GM12878 (cell line): ENCODE measurements at regions not wholly inside any gene's neighbourhood (a gene's known extent, or its start where the extent isn't known, plus 50 kb on each side); places are given as distances from the start of the nearest gene placed in this dataset.

ENCODE experiments used
- BHLHE40 ChIP-seq, 2 experiments: fragments of 450-650 bp in 1 of 2; IDR thresholded peaks; 2 replicates each; pipeline ENCODE4 v1.6.1; 2011 to 2017; ENCODE audit warnings: low read depth in 2 of 2, borderline replicate concordance in 1 of 2, improper control_type of control experiment in 1 of 2, low read length in 1 of 2, mild to moderate bottlenecking in 1 of 2
- CHD1 ChIP-seq: IDR thresholded peaks from 2 replicates; pipeline ENCODE4 v1.6.1; 2012; ENCODE audit warnings: low read depth, low read length, improper control_type of control experiment
- CTCF ChIP-seq, 3 experiments: IDR thresholded peaks in 2 of 3; conservative IDR thresholded peaks in 1 of 3; 2 replicates each; pipeline ENCODE4 v1.5.1; 2011; ENCODE audit warnings: low read depth in 3 of 3, low read length in 3 of 3, mild to moderate bottlenecking in 3 of 3, control low read depth in 2 of 3, moderate library complexity in 2 of 3, inconsistent platforms in 1 of 3, mixed read lengths in 1 of 3; ENCODE audit not compliant: control insufficient read depth in 2 of 3, insufficient read depth in 1 of 3; ENCODE audit errors: extremely low read depth in 1 of 3
- HDAC6 ChIP-seq: fragments of 200-600 bp; sonication (generic); IDR thresholded peaks from one replicate; pipeline ENCODE4 v1.8.0; 2017; ENCODE audit warnings: antibody characterized with exemption; ENCODE audit not compliant: unreplicated experiment
- LARP7 ChIP-seq: fragments of 450-650 bp; IDR thresholded peaks from 2 replicates; pipeline ENCODE4 v1.6.1; 2017; ENCODE audit warnings: mild to moderate bottlenecking
- PRDM15 ChIP-seq: fragments of 450-650 bp; formaldehyde crosslinking; IDR thresholded peaks from 2 replicates; pipeline ENCODE4 v1.4.0; 2020; ENCODE audit warnings: mild to moderate bottlenecking, moderate library complexity
- SREBF1 ChIP-seq: IDR thresholded peaks from 2 replicates; pipeline ENCODE4 v1.6.1; 2012; ENCODE audit warnings: mild to moderate bottlenecking, low read length
- USF2 ChIP-seq: IDR thresholded peaks from 2 replicates; pipeline ENCODE4 v1.6.1; 2011; ENCODE audit warnings: low read depth, low read length, improper control_type of control experiment, borderline replicate concordance
- ZNF592 ChIP-seq: fragments of 450-650 bp; IDR thresholded peaks from 2 replicates; pipeline ENCODE4 v1.6.1; 2017; ENCODE audit warnings: mild to moderate bottlenecking, moderate library complexity

- TF ChIP-seq CHD1 (no peak), CTCF (IDR thresholded peaks at IDR 0.05 in 2 of 3, conservative IDR thresholded peaks at IDR 0.05 in 1 of 3; ENCODE audit: control insufficient read depth in 2 of 3, extremely low read depth in 1 of 3, insufficient read depth in 1 of 3, low read depth in 3 of 3, low read length in 3 of 3) (no peak), PRDM15 (CRISPR knock-in tag) (no peak), LARP7 (no peak), SREBF1 (no peak), USF2 (no peak), HDAC6 (no peak), BHLHE40 (IDR thresholded peaks at IDR 0.05; ENCODE audit: borderline replicate concordance in 1 of 2, low read depth in 2 of 2, low read length in 1 of 2) (no peak), ZNF592 (no peak)
- TF ChIP-seq, all 136 proteins: peak for 0
Measured at GRCh38 chr2:100218552-100218951, 76.2 kb upstream of the AFF3 start (continued).
